IMR-90 (cell line): ENCODE measurements at regions not wholly inside any gene's neighbourhood (a gene's known extent, or its start where the extent isn't known, plus 50 kb on each side); places are given as distances from the start of the nearest gene placed in this dataset.

ENCODE experiments used
- ATAC-seq: fragments of 200-7000 bp; cut with Tn5 transposase; 2 replicates; pipeline ENCODE4 v1.9.1; 2020; ENCODE audit warnings: low read depth, mild to moderate bottlenecking, moderate library complexity
- BruUV-seq: library from RNA; stranded (reverse); fragments of 400-500 nt; replicated peaks from 2 replicates; lab custom pipeline; 2021; lab: Mats Ljungman, UMichigan
- CTCF ChIA-PET: fragments of 300-600 bp; formaldehyde crosslinking; extraction: SDS; loops from one replicate; lab custom pipeline; 2021; ENCODE audit warnings: antibody characterized with exemption; lab: Yijun Ruan, JAX
- POLR2A ChIA-PET: fragments of 300-600 bp; sonication (Branson Sonifier 250); formaldehyde crosslinking; loops from one replicate; lab custom pipeline; 2022; ENCODE audit warnings: antibody characterized with exemption; ENCODE audit not compliant: unreplicated experiment; lab: Charles Lee
- DNase-seq: peaks from one replicate; pipeline ENCODE4 v3.0.0; 2013
- H2AFZ ChIP-seq: replicated peaks from 2 replicates; pipeline ENCODE3; 2013; ENCODE audit warnings: low read length, mild to moderate bottlenecking; ENCODE audit not compliant: poor library complexity
- H2AK5ac ChIP-seq: 2 replicates; pipeline ENCODE4 v1.6.1; 2013; ENCODE audit warnings: low read depth, low read length, inconsistent platforms
- H2AK9ac ChIP-seq: replicated peaks from 2 replicates; pipeline ENCODE3; 2013; ENCODE audit warnings: mild to moderate bottlenecking, low read depth, low read length, moderate library complexity; ENCODE audit not compliant: poor library complexity
- H2BK120ac ChIP-seq: 2 replicates; pipeline ENCODE4 v1.6.1; 2013; ENCODE audit warnings: low read depth, low read length, inconsistent platforms
- H2BK15ac ChIP-seq: 3 replicates; pipeline ENCODE4 v1.6.1; 2013; ENCODE audit warnings: low read depth, low read length, inconsistent platforms
- H2BK20ac ChIP-seq: 2 replicates; pipeline ENCODE4 v1.6.1; 2013; ENCODE audit warnings: low read depth, mild to moderate bottlenecking, inconsistent platforms, low read length, moderate library complexity
- H2BK5ac ChIP-seq: 2 replicates; pipeline ENCODE4 v1.6.1; 2013; ENCODE audit warnings: mild to moderate bottlenecking, low read depth, low read length, inconsistent platforms; ENCODE audit not compliant: poor library complexity, severe bottlenecking
- H3K14ac ChIP-seq: replicated peaks from 2 replicates; pipeline ENCODE4 v1.6.1; 2013; ENCODE audit warnings: low read depth, low read length, inconsistent platforms
- H3K18ac ChIP-seq: 2 replicates; pipeline ENCODE4 v1.6.1; 2013; ENCODE audit warnings: low read depth, low read length, control low read depth
- H3K23ac ChIP-seq: 2 replicates; pipeline ENCODE4 v1.6.1; 2013; ENCODE audit warnings: low read depth, low read length, inconsistent platforms
- H3K27ac ChIP-seq: 2 replicates; pipeline ENCODE4 v1.5.1; 2013; ENCODE audit warnings: mild to moderate bottlenecking, control low read depth, low read length; ENCODE audit not compliant: insufficient read depth
- H3K27me3 ChIP-seq: 2 replicates; pipeline ENCODE4 v1.6.1; 2013; ENCODE audit warnings: low read length; ENCODE audit not compliant: control insufficient read depth, insufficient read depth
- H3K36me3 ChIP-seq: 2 replicates; pipeline ENCODE4 v1.6.1; 2013; ENCODE audit warnings: low read length, mixed read lengths; ENCODE audit not compliant: control insufficient read depth, insufficient read depth
- H3K4ac ChIP-seq: 2 replicates; pipeline ENCODE4 v1.6.1; 2013; ENCODE audit warnings: low read depth, low read length, inconsistent platforms
- H3K4me1 ChIP-seq: 2 replicates; pipeline ENCODE4 v1.6.1; 2013; ENCODE audit warnings: low read length, mixed read lengths; ENCODE audit not compliant: control insufficient read depth, insufficient read depth
- H3K4me2 ChIP-seq: 2 replicates; pipeline ENCODE4 v1.6.1; 2013; ENCODE audit warnings: low read depth, mild to moderate bottlenecking, control low read depth, low read length, moderate library complexity
- H3K4me3 ChIP-seq: 2 replicates; pipeline ENCODE4 v1.5.1; 2013; ENCODE audit warnings: low read depth, mild to moderate bottlenecking, control low read depth, low read length, moderate library complexity; ENCODE audit not compliant: insufficient read depth
- H3K56ac ChIP-seq: 2 replicates; pipeline ENCODE4 v1.6.1; 2013; ENCODE audit warnings: low read length, inconsistent platforms; ENCODE audit not compliant: insufficient read depth; ENCODE audit errors: extremely low read depth
- H3K79me1 ChIP-seq, 2 experiments: 2 replicates each; pipeline ENCODE4 v1.6.1; 2013; ENCODE audit warnings: low read length in 2 of 2, inconsistent platforms in 1 of 2, low read depth in 1 of 2
- H3K9ac ChIP-seq: 2 replicates; pipeline ENCODE4 v1.6.1; 2013; ENCODE audit warnings: low read depth, low read length, control low read depth
- H3K9me1 ChIP-seq: 2 replicates; pipeline ENCODE4 v1.6.1; 2013; ENCODE audit warnings: low read length, inconsistent platforms; ENCODE audit not compliant: insufficient read depth
- H3K9me3 ChIP-seq: 2 replicates; pipeline ENCODE4 v1.6.1; 2013; ENCODE audit warnings: low read length; ENCODE audit not compliant: control insufficient read depth, insufficient read depth
- H4K20me1 ChIP-seq: 2 replicates; pipeline ENCODE4 v1.6.1; 2013; ENCODE audit warnings: low read length, inconsistent platforms; ENCODE audit not compliant: insufficient read depth
- H4K5ac ChIP-seq: 2 replicates; pipeline ENCODE4 v1.6.1; 2013; ENCODE audit warnings: mild to moderate bottlenecking, low read depth, low read length, control low read depth
- H4K8ac ChIP-seq, 2 experiments: 2 replicates each; pipeline ENCODE4 v1.6.1; 2013; ENCODE audit warnings: low read depth in 2 of 2, low read length in 2 of 2, control low read depth in 1 of 2, inconsistent platforms in 1 of 2
- H4K91ac ChIP-seq: 2 replicates; pipeline ENCODE4 v1.6.1; 2013; ENCODE audit warnings: low read depth, low read length, inconsistent platforms; ENCODE audit not compliant: insufficient read depth
- BHLHE40 ChIP-seq: fragments of 150-350 bp; IDR thresholded peaks from 2 replicates; pipeline ENCODE4 v1.6.1; 2016; ENCODE audit warnings: mild to moderate bottlenecking, low read depth, low read length
- CEBPB ChIP-seq: IDR thresholded peaks from 2 replicates; pipeline ENCODE4 v1.6.1; 2012; ENCODE audit warnings: low read depth, low read length, improper control_type of control experiment
- CHD1 ChIP-seq: IDR thresholded peaks from 2 replicates; pipeline ENCODE4 v1.6.1; 2012; ENCODE audit warnings: low read depth, low read length, improper control_type of control experiment
- CTCF ChIP-seq: conservative IDR thresholded peaks from 2 replicates; pipeline ENCODE4 v1.5.1; 2012; ENCODE audit warnings: mild to moderate bottlenecking, low read depth, low read length, improper control_type of control experiment
- ELK1 ChIP-seq: fragments of 150-350 bp; IDR thresholded peaks from 2 replicates; pipeline ENCODE4 v1.6.1; 2016; ENCODE audit warnings: low read depth, mild to moderate bottlenecking, low read length, moderate library complexity, borderline replicate concordance
- FOS ChIP-seq: fragments of 150-350 bp; IDR thresholded peaks from 2 replicates; pipeline ENCODE4 v1.6.1; 2016; ENCODE audit warnings: low read depth, low read length
- MAFK ChIP-seq: IDR thresholded peaks from 2 replicates; pipeline ENCODE4 v1.6.1; 2012; ENCODE audit warnings: low read depth, low read length, improper control_type of control experiment
- MAZ ChIP-seq: IDR thresholded peaks from 2 replicates; pipeline ENCODE4 v1.6.1; 2012; ENCODE audit warnings: low read depth, mild to moderate bottlenecking, low read length, improper control_type of control experiment, moderate library complexity, borderline replicate concordance
- MXI1 ChIP-seq: IDR thresholded peaks from 2 replicates; pipeline ENCODE4 v1.6.1; 2012; ENCODE audit warnings: low read depth, mild to moderate bottlenecking, low read length, moderate library complexity, borderline replicate concordance
- NFE2L2 ChIP-seq: fragments of 150-350 bp; IDR thresholded peaks from 2 replicates; pipeline ENCODE4 v1.6.1; 2016; ENCODE audit warnings: low read depth, mild to moderate bottlenecking, low read length
- POLR2A ChIP-seq: IDR thresholded peaks from 2 replicates; pipeline ENCODE4 v1.6.1; 2012; ENCODE audit warnings: mild to moderate bottlenecking, low read depth, low read length
- RAD21 ChIP-seq: IDR thresholded peaks from 2 replicates; pipeline ENCODE4 v1.6.1; 2012; ENCODE audit warnings: low read length, improper control_type of control experiment
- RCOR1 ChIP-seq: IDR thresholded peaks from 2 replicates; pipeline ENCODE4 v1.6.1; 2012; ENCODE audit warnings: mild to moderate bottlenecking, low read length, improper control_type of control experiment; ENCODE audit not compliant: insufficient replicate concordance
- RFX5 ChIP-seq: IDR thresholded peaks from 2 replicates; pipeline ENCODE4 v1.8.0; 2012; ENCODE audit warnings: low read depth, mild to moderate bottlenecking, low read length, moderate library complexity
- SMC3 ChIP-seq: fragments of 150-350 bp; IDR thresholded peaks from 2 replicates; pipeline ENCODE4 v1.6.1; 2016; ENCODE audit warnings: low read depth, mild to moderate bottlenecking, antibody characterized with exemption, low read length, moderate library complexity
- USF2 ChIP-seq: fragments of 150-350 bp; IDR thresholded peaks from 2 replicates; pipeline ENCODE4 v1.6.1; 2017; ENCODE audit warnings: mild to moderate bottlenecking, antibody characterized with exemption, low read length, low read depth
- WGBS, 2 experiments: methylation state at CpG; one replicate each; pipeline versions ENCODE4 v1.1.5 to v1.1.7; 2013; ENCODE audit warnings: missing lambda C conversion rate in 2 of 2; ENCODE audit not compliant: insufficient read length in 1 of 2; ENCODE audit errors: extremely low coverage in 2 of 2; 5-methylcytosine and 5-hydroxymethylcytosine counted together
- dilution Hi-C: fragments of 300-500 bp; cut with HindIII; formaldehyde crosslinking; loops from one replicate; pipeline ENCODE4 v1.14.3; 2018; ENCODE audit warnings: low sequenced_read_pairs; ENCODE audit not compliant: unreplicated experiment
- in situ Hi-C: fragments of 300-500 bp; cut with MboI; formaldehyde crosslinking; loops from 3 replicates; pipeline ENCODE4 v1.14.3; 2019; ENCODE audit warnings: low sequenced_read_pairs, inconsistent platforms, mixed read lengths
- intact Hi-C: fragments of 100-400 bp; cut with micrococcal nuclease; formaldehyde crosslinking; loops from 2 replicates; pipeline ENCODE4 v1.10.0; 2022

- no peak overlapping the region for H2BK120ac ChIP-seq
- TF ChIP-seq NFE2L2, result no peak
- TF ChIP-seq RFX5, result no peak
- TF ChIP-seq USF2, result no peak
- TF ChIP-seq CEBPB, result no peak
- no peak for TF ChIP-seq POLR2A
- TF ChIP-seq CTCF, result no peak
- TF ChIP-seq RAD21, result no peak
- no peak for TF ChIP-seq ELK1
- TF ChIP-seq MAZ, result no peak
- no peak for TF ChIP-seq FOS
- TF ChIP-seq MXI1, result no peak
- TF ChIP-seq CHD1, result no peak
- TF ChIP-seq BHLHE40, result no peak
- TF ChIP-seq MAFK, result no peak
- TF ChIP-seq RCOR1, result no peak
- no peak for TF ChIP-seq SMC3
- no peak overlapping the region for H2BK20ac ChIP-seq
- H4K20me1 ChIP-seq, result no peaks in the 10 kb centered on the region
- H3K27ac ChIP-seq, result no peak overlapping the region
- H3K9ac ChIP-seq, result no peak overlapping the region
- ATAC-seq, result no peak
- no peak overlapping the region for H3K4me2 ChIP-seq
- H2AFZ ChIP-seq, result no peak overlapping the region
- no peak overlapping the region for H2BK5ac ChIP-seq
- no peaks in the 10 kb centered on the region for H3K36me3 ChIP-seq
- in situ Hi-C loops (no loop called here), intact Hi-C loops (no loop called here), dilution Hi-C loops (no loop called here)
- H3K4ac ChIP-seq, result no peak overlapping the region
- no peak overlapping the region for H3K4me3 ChIP-seq
- H3K9me1 ChIP-seq, result no peaks in the 10 kb centered on the region
- CTCF ChIA-PET, result no interaction called here
- BruUV-seq, result no TSS peak
- H3K56ac ChIP-seq, result no peak overlapping the region
- H3K18ac ChIP-seq, result no peak overlapping the region
- no peak overlapping the region for H2BK15ac ChIP-seq
- H3K4me1 ChIP-seq, result no peaks in the 10 kb centered on the region
- H4K91ac ChIP-seq, result no peak overlapping the region
- POLR2A ChIA-PET, result no interaction called here
- no peak overlapping the region for H3K23ac ChIP-seq
- H3K79me1 ChIP-seq, result no peaks in the 10 kb centered on the region
- H4K8ac ChIP-seq, result no peak overlapping the region
- H3K9me3 ChIP-seq, result peaks cover 54% of the 10 kb centered on the region
- H2AK5ac ChIP-seq, result no peak overlapping the region
- H3K27me3 ChIP-seq, result no peaks in the 10 kb centered on the region
- no peak for DNase-seq
- H3K14ac ChIP-seq, result no peak overlapping the region
- H4K5ac ChIP-seq, result no peak overlapping the region
- no peak overlapping the region for H2AK9ac ChIP-seq
- 80% methylated on average over 1 of the region's 2 CpGs; no CpG with 5 or more reads in 1 of the 2 experiments for WGBS, 2 experiments
These were observed 1149.2 kb downstream of the UQCRFS1 start for GRCh38 chr19:28063702-28064101.
